Endometrium (tissue), 2 donors: ENCODE measurements at regions not wholly inside any gene's neighbourhood (a gene's known extent, or its start where the extent isn't known, plus 50 kb on each side); places are given as distances from the start of the nearest gene placed in this dataset.
"Not testable (repeated sequence)": the region's sequence is repeated elsewhere in the genome, so short reads cannot be mapped to it uniquely, and the experiment has no call there.

ENCODE experiments used
- FAIRE-seq: peaks from 2 replicates; lab custom pipeline; 2012; peaks lifted over from hg19 to GRCh38; lab: Jason Lieb, UNC
- donor health status: control.
- donor health status: control.

GRCh38 chr13:58500938-58501337, 869.4 kb downstream of the PCDH17 start:
- no peak for FAIRE-seq

- not testable (repeated sequence) for FAIRE-seq
Observed at GRCh38 chr13:58504202-58504700, 872.7 kb downstream of the PCDH17 start.

GRCh38 chr13:58505262-58505920, 873.8 kb downstream of the PCDH17 start:
- FAIRE-seq, result not testable (repeated sequence)

GRCh38 chr13:58528351-58528750, 896.8 kb downstream of the PCDH17 start:
- FAIRE-seq, result no peak

GRCh38 chr13:58531614-58532013, 900.1 kb downstream of the PCDH17 start:
- FAIRE-seq, result no peak

GRCh38 chr13:58542530-58542929, 911.0 kb downstream of the PCDH17 start:
- FAIRE-seq, result no peak

- no peak for FAIRE-seq
Observed at GRCh38 chr13:58547419-58547818, 915.9 kb downstream of the PCDH17 start.

GRCh38 chr13:58566176-58566575, 934.6 kb downstream of the PCDH17 start:
- no peak for FAIRE-seq

GRCh38 chr13:58573743-58574142, 942.2 kb downstream of the PCDH17 start:
- FAIRE-seq, result no peak

- FAIRE-seq, result no peak
Observed at GRCh38 chr13:58574791-58575190, 943.2 kb downstream of the PCDH17 start.

- no peak for FAIRE-seq
Observed at GRCh38 chr13:58579468-58579867, 947.9 kb downstream of the PCDH17 start.

GRCh38 chr13:58583966-58584365, 952.4 kb downstream of the PCDH17 start:
- FAIRE-seq, result no peak

GRCh38 chr13:58584610-58585009, 953.1 kb downstream of the PCDH17 start:
- no peak for FAIRE-seq

GRCh38 chr13:58587183-58587582, 955.6 kb downstream of the PCDH17 start:
- no peak for FAIRE-seq

GRCh38 chr13:58592052-58592451, 960.5 kb downstream of the PCDH17 start:
- no peak for FAIRE-seq

- no peak for FAIRE-seq
Observed at GRCh38 chr13:58592786-58593185, 961.2 kb downstream of the PCDH17 start.

GRCh38 chr13:58594747-58595600, 963.4 kb downstream of the PCDH17 start:
- no peak for FAIRE-seq

- no peak for FAIRE-seq
Observed at GRCh38 chr13:58597552-58597951, 966.0 kb downstream of the PCDH17 start.

GRCh38 chr13:58598241-58598640, 966.7 kb downstream of the PCDH17 start:
- no peak for FAIRE-seq

- FAIRE-seq, result no peak
Observed at GRCh38 chr13:58611117-58611516, 979.6 kb downstream of the PCDH17 start.

- FAIRE-seq, result no peak
Observed at GRCh38 chr13:58617880-58618665, 986.5 kb downstream of the PCDH17 start.

- no peak for FAIRE-seq
Observed at GRCh38 chr13:58619396-58620113, 988.0 kb downstream of the PCDH17 start.
